ENCODE measurements at regions not wholly inside any gene's neighbourhood (a gene's known extent, or its start where the extent isn't known, plus 50 kb on each side); places are given as distances from the start of the nearest gene placed in this dataset.
"Not testable (repeated sequence)": the region's sequence is repeated elsewhere in the genome, so short reads cannot be mapped to it uniquely, and the experiment has no call there.

DNA sequence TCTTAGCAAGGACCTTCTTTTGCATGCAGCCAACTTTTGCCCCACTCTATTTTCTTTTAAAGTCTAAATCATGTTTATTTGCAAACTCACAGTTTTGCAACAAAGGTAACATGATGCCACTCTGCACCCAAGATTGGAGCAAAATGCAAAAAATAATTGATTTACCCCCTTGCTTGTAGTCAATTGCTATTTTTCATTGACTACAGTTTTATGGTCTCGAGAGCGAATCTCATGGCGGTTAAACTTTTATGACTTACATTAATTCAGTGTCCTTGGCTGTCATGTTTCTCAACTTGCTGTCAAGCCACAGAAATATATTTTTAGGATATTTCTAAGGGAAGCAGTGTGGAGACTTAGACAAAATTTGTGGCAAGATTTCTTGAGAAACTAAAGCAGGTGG lies 110.0 kb upstream of the JCAD start:
- no peak for DNase-seq (ENCODE audit: low read depth in 2 of 2)
- H3K4me3 ChIP-seq (replicated peaks in 1 of 2; ENCODE audit: low read depth in 2 of 2, low read length in 2 of 2), result no peak overlapping the region
- TF ChIP-seq, protein P1, sequence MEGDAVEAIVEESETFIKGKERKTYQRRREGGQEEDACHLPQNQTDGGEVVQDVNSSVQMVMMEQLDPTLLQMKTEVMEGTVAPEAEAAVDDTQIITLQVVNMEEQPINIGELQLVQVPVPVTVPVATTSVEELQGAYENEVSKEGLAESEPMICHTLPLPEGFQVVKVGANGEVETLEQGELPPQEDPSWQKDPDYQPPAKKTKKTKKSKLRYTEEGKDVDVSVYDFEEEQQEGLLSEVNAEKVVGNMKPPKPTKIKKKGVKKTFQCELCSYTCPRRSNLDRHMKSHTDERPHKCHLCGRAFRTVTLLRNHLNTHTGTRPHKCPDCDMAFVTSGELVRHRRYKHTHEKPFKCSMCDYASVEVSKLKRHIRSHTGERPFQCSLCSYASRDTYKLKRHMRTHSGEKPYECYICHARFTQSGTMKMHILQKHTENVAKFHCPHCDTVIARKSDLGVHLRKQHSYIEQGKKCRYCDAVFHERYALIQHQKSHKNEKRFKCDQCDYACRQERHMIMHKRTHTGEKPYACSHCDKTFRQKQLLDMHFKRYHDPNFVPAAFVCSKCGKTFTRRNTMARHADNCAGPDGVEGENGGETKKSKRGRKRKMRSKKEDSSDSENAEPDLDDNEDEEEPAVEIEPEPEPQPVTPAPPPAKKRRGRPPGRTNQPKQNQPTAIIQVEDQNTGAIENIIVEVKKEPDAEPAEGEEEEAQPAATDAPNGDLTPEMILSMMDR (IDR thresholded peaks at IDR 0.05; ENCODE audit: low read depth, low read length), result no peak

DNA sequence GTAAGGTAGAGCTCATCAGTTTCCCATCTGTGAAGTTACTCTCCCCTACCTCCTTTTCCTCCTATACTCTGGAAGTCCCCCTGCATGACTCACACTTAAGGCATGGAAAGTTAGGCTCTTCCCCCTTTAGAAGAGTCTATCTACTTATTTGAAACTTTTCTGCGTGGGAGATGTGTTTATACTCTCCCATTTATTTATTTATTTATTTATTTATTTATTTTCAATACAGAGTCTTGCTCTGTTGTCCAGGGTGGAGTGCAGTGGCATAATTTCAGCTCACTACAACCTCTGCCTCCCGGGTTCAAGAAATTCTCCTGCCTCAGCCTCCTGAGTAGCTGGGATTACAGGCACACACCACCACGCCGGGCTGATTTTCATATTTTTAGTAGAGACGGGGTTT lies 107.5 kb upstream of the JCAD start:
- no peak for DNase-seq (ENCODE audit: low read depth in 2 of 2)
- TF ChIP-seq, protein P1 (IDR thresholded peaks at IDR 0.05; ENCODE audit: low read depth, low read length), result no peak
- no peak overlapping the region for H3K4me3 ChIP-seq (replicated peaks in 1 of 2; ENCODE audit: low read depth in 2 of 2, low read length in 2 of 2)

DNA sequence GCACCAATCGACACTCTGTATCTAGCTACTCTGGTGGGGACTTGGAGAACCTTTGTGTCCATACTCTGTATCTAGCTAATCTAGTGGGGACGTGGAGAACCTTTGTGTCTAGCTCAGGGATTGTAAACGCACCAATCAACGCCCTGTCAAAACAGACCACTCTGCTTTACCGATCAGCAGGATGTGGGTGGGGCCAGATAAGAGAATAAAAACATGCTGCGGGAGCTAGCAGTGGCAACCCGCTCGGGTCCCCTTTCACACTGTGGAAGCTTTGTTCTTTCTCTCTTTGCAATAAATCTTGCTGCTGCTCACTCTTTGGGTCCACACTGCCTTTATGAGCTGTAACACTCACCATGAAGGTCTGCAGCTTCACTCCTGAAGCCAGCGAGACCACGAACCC lies 104.0 kb upstream of the JCAD start:
- not testable (repeated sequence) for DNase-seq (ENCODE audit: low read depth in 2 of 2); H3K4me3 ChIP-seq (replicated peaks in 1 of 2; ENCODE audit: low read depth in 2 of 2, low read length in 2 of 2)

DNA sequence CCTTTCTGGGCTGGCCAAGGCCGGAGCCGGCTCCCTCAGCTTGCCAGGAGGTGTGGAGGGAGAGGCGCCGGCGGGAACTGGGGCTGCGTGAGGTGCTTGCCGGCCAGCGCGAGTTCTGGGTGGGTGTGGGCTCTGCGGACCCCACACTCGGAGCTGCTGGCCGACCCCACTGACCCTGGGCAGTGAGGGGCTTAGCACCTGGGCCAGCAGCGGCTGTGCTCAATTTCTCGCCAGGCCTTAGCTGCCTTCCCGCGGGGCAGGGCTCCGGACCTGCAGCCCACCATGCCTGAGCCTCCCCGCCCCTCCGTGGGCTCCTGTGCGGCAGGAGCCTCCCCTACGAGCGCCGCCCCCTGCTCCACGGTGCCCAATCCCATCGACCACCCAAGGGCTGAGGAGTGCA lies 103.4 kb upstream of the JCAD start:
- not testable (repeated sequence) for H3K4me3 ChIP-seq (replicated peaks in 1 of 2; ENCODE audit: low read depth in 2 of 2, low read length in 2 of 2); DNase-seq (ENCODE audit: low read depth in 2 of 2)

DNA sequence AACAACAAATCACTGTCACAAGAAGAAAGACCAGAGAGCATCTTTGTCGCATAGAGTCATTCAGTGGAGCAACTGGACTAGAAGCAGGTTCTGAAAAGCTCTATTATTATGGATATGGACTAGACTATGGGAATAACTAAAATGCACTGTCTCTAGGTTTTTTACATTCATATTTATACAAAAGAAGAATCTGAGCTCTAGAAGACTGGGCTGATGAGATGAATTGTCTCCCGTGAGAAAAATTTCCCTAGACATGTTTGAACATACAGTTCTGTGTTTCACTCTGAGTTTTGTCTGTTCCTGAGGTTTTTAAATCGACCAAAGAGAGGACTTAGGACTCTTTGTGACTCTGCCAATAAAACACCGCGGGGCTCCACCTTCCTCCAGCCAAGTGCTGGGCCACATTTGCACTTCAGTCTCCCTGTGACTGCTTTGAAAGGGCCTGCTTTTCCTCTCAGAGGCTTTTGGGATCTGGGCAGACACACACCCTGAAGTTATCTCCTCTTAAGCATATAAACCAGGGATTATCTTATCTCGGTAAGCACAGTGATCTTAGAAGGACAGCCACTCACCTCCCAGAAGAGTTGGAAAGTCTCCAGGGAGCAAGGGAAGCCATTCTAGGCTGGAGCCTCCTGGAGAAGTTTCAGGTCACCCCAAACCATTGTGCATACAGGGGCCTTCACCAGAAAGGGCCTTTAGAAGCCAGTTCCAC lies 101.0 kb upstream of the JCAD start:
- no peak for DNase-seq (ENCODE audit: low read depth in 2 of 2)
- H3K4me3 ChIP-seq (replicated peaks in 1 of 2; ENCODE audit: low read depth in 2 of 2, low read length in 2 of 2), result no peak overlapping the region
- TF ChIP-seq, protein P1 (IDR thresholded peaks at IDR 0.05; ENCODE audit: low read depth, low read length), result no peak

DNA sequence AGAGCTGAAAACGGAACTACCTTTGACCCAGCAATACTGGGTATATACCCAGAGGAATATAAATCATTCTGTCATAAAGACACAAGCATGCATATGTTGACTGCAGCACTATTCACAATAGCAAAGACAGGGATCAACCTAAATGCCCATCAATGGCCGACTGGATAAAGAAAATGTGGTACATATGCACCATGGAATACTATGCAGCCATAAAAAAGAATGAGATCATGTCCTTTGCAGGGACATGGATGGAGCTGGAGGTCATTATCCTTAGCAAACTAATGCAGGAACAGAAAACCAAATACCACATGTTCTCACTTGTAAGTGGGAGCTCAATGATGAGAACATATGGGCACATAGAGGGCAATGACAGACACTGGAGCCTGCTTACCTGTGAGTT lies 100.2 kb upstream of the JCAD start:
- H3K4me3 ChIP-seq (replicated peaks in 1 of 2; ENCODE audit: low read depth in 2 of 2, low read length in 2 of 2); DNase-seq (ENCODE audit: low read depth in 2 of 2): not testable (repeated sequence)

DNA sequence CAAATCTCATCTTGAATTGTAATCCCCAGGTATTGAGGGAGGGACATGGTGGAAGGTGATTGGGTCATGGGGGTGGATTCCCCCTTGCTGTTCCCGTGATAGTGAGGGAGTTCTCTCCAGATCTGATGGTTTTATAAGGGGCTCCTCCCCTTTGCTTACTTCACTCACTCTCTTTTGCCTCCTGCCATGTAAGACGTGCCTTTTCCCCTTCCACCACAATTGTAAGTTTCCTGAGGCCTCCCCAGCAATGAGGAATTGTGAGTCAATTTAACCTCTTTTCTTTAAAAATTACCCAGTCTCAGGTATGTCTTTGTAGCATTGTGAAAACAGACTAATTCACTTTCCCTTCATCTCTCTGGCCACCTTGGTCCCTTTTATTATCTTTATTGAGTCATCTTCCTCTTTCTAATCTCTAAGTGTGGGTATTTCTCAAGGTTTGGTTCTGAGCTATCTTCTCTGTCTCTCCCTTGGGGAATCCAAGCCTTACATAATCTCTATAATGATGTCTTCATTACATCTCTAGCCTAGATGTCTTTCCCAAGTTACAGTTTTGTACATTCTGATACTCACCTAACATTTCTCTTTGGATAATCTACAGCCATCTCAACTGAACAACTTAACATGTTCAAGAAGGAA lies 99.1 kb upstream of the JCAD start:
- no peak overlapping the region for H3K4me3 ChIP-seq (replicated peaks in 1 of 2; ENCODE audit: low read depth in 2 of 2, low read length in 2 of 2)
- peak in 1 of 2 donors; percentile 47 for DNase-seq (ENCODE audit: low read depth in 2 of 2)
- TF ChIP-seq, protein P1 (IDR thresholded peaks at IDR 0.05; ENCODE audit: low read depth, low read length), result no peak

DNA sequence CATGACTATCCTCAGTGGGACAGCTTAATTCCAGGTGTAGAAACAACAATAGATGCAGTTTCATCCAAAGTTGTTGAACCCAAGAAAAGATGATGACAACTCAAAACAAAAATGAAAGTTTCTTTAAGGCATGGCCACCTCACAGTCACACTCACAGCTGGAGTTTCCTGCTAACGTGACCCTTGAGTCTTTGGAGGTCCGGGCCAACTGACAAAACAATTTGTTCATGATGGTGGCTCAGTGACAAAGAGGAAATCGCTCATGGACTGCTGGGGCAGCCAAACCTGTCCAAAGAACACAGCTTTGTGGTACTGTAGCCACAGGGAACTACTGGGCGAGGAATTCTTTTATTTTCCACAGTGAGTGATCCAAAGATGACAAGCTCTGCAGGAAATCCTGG lies 96.0 kb upstream of the JCAD start:
- DNase-seq (ENCODE audit: low read depth in 2 of 2), result peak in 1 of 2 donors; percentile 36

More for the DNA sequence above, 96.0 kb upstream of the JCAD start:
- TF ChIP-seq, protein P1 (IDR thresholded peaks at IDR 0.05; ENCODE audit: low read depth, low read length), result no peak
- no peak overlapping the region for H3K4me3 ChIP-seq (replicated peaks in 1 of 2; ENCODE audit: low read depth in 2 of 2, low read length in 2 of 2)

Measured in cardiac fibroblast (primary cell).